ENCODE measurements at regions not wholly inside any gene's neighbourhood (a gene's known extent, or its start where the extent isn't known, plus 50 kb on each side); places are given as distances from the start of the nearest gene placed in this dataset.

DNA sequence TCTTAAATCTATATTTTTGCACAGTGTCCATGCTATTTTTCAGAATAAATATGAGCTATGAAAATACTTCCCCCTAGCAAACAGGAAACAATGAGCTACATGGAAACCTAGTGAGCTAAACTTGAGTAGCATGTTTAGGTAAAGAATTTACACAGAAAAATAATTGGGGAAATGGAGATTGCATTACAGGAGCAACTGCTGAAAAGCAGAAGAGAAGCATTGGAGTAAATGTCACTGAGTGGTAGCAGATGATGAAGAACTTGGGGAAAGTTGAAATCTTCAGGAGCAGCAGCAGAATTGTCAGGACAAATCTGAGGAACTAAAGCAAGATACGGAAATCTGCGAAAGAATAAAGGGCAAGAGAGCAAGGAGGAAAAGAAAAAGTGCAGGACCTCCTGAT is 610.3 kb downstream of the TLE1 start:
- no peak for TF ChIP-seq CTCF (IDR thresholded peaks at IDR 0.05)
- TF ChIP-seq POLR2AphosphoS5 (IDR thresholded peaks at IDR 0.05; ENCODE audit: insufficient read depth in 1 of 2, low read depth in 1 of 2), result no peak
- no peak for TF ChIP-seq POLR2A (IDR thresholded peaks at IDR 0.05)

All from vagina (tissue), 2 donors.